ENCODE measurements at regions not wholly inside any gene's neighbourhood (a gene's known extent, or its start where the extent isn't known, plus 50 kb on each side); places are given as distances from the start of the nearest gene placed in this dataset.

DNA sequence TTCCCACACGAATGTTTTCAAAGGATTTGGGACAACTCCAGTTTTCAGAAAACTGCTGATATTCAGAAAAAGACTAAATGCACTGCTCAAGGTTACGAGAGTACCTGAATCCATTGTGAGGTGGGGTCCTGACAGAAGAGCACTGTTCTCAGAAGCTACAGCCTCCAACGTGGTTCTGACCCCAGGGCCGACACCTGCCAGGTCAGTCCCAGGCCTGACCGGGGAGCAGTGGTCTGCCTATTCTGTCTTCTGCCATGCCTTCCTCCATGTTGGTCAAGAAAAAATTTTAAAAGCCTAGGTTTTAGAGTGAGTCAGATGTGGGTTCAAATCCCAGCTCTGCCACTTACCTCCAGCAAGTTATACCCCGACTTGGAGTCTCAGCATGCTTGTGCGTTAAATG, 212.3 kb downstream of the BCL11A start:
- DNase-seq (no peak), ATAC-seq (no peak)
- H3K4me1 ChIP-seq (ENCODE audit: low read depth) = no peaks in the 10 kb centered on the region
- TF ChIP-seq, protein P1, sequence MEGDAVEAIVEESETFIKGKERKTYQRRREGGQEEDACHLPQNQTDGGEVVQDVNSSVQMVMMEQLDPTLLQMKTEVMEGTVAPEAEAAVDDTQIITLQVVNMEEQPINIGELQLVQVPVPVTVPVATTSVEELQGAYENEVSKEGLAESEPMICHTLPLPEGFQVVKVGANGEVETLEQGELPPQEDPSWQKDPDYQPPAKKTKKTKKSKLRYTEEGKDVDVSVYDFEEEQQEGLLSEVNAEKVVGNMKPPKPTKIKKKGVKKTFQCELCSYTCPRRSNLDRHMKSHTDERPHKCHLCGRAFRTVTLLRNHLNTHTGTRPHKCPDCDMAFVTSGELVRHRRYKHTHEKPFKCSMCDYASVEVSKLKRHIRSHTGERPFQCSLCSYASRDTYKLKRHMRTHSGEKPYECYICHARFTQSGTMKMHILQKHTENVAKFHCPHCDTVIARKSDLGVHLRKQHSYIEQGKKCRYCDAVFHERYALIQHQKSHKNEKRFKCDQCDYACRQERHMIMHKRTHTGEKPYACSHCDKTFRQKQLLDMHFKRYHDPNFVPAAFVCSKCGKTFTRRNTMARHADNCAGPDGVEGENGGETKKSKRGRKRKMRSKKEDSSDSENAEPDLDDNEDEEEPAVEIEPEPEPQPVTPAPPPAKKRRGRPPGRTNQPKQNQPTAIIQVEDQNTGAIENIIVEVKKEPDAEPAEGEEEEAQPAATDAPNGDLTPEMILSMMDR (IDR thresholded peaks at IDR 0.05) = no peak
- H3K36me3 ChIP-seq (ENCODE audit: low read depth) = no peaks in the 10 kb centered on the region
- H3K9me3 ChIP-seq = no peaks in the 10 kb centered on the region
- intact Hi-C loops (cut with DNase I, micrococcal nuclease) = no loop called here
- no peak overlapping the region for H3K4me3 ChIP-seq

- no peaks in the 10 kb centered on the region for H3K4me1 ChIP-seq (ENCODE audit: low read depth)
- ATAC-seq (no peak), DNase-seq (no peak)
- no peaks in the 10 kb centered on the region for H3K9me3 ChIP-seq
- H3K36me3 ChIP-seq (ENCODE audit: low read depth) = no peaks in the 10 kb centered on the region
- H3K4me3 ChIP-seq = no peak overlapping the region
- TF ChIP-seq, protein P1 (IDR thresholded peaks at IDR 0.05) = no peak
- intact Hi-C loops (cut with DNase I, micrococcal nuclease) = no loop called here
Measured at GRCh38 chr2:60339286-60339685, 214.2 kb downstream of the BCL11A start.

DNA sequence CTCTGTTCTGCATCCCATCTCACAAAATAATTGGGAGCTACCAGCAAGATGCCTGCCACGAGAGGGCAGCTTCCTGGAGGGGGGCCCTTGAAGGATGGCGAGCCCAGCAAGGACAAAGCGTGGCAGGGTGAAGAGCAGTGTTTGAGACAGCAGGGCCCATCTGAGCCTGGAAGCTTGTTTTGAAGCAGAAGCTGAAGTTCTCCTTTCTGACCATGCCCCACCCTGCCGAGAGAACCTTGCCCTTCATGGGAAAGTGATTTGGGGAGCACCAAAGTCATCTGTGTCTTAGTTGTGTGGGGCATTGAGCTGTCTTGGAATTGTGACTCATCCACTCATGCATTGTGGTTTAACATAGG, 216.3 kb downstream of the BCL11A start:
- Histone ChIP-seq H3K4me1 (ENCODE audit: low read depth) (no peaks in the 10 kb centered on the region), H3K36me3 (ENCODE audit: low read depth) (no peaks in the 10 kb centered on the region), H3K9me3 (no peaks in the 10 kb centered on the region), H3K4me3 (no peak overlapping the region)
- intact Hi-C loops (cut with DNase I, micrococcal nuclease) = no loop called here
- DNase-seq = no peak
- peak; percentile 48 for ATAC-seq
- TF ChIP-seq, protein P1 (IDR thresholded peaks at IDR 0.05) = no peak

DNA sequence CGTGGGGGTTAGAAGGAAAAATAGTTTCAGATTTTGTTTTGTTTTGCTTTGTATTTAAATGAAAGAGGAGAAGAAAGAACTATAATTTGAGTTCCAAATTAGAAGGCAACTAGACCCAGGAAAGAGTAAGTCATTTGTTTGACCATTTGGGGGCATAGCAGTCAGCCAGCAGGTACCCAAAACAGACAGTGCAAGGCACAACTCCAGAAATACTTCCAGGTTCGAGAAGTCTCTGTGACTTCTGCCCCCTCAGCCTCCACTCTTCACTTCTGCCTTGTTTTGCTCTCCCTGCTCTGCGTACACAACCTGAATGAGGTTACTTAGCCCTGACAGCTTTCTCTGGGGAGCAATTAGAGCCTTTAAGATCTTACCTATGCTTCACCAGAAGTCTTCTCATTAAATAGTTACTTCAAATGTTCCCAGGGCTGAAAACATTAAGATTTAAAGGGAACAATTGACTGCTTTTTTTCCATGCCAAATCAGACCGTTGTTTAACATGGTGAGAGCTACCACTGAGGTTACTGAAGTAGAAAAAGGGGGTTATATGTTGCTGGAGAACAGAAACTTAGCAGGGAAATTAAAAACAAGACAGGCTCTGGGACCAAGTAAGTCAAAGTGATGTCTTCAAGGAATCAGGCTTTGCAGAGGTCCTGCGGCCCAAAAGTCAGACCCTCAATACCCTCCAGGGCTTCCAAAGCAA, 216.9 kb downstream of the BCL11A start:
- no peaks in the 10 kb centered on the region for H3K4me1 ChIP-seq (ENCODE audit: low read depth)
- H3K36me3 ChIP-seq (ENCODE audit: low read depth) = no peaks in the 10 kb centered on the region
- DNase-seq (no peak), ATAC-seq (peak; percentile 15)
- TF ChIP-seq, protein P1 (IDR thresholded peaks at IDR 0.05) = no peak
- H3K4me3 ChIP-seq = no peak overlapping the region
- intact Hi-C loops (cut with DNase I, micrococcal nuclease) = no loop called here
- H3K9me3 ChIP-seq = no peaks in the 10 kb centered on the region

GRCh38 chr2:60335533-60336237, 217.8 kb downstream of the BCL11A start:
- TF ChIP-seq, protein P1 (IDR thresholded peaks at IDR 0.05) = no peak
- Histone ChIP-seq H3K4me1 (ENCODE audit: low read depth) (no peaks in the 10 kb centered on the region), H3K4me3 (no peak overlapping the region), H3K36me3 (ENCODE audit: low read depth) (no peaks in the 10 kb centered on the region), H3K9me3 (no peaks in the 10 kb centered on the region)
- intact Hi-C loops (cut with DNase I, micrococcal nuclease) = no loop called here
- DNase-seq (no peak), ATAC-seq (no peak)
